HG03469 (cell line): ENCODE measurements at regions not wholly inside any gene's neighbourhood (a gene's known extent, or its start where the extent isn't known, plus 50 kb on each side); places are given as distances from the start of the nearest gene placed in this dataset.
"Not testable (repeated sequence)": the region's sequence is repeated elsewhere in the genome, so short reads cannot be mapped to it uniquely, and the experiment has no call there.

Experiments
- ATAC-seq: cut with Tn5 transposase; IDR thresholded peaks from one replicate; pipeline ENCODE4 v1.9.1; 2021; ENCODE audit warnings: mild to moderate bottlenecking, moderate library complexity, moderate number of reproducible peaks; ENCODE audit not compliant: unreplicated experiment

- ATAC-seq: no peak
Measured at GRCh38 chr18:45339810-45340550, 275.3 kb upstream of the SLC14A2 start.

DNA sequence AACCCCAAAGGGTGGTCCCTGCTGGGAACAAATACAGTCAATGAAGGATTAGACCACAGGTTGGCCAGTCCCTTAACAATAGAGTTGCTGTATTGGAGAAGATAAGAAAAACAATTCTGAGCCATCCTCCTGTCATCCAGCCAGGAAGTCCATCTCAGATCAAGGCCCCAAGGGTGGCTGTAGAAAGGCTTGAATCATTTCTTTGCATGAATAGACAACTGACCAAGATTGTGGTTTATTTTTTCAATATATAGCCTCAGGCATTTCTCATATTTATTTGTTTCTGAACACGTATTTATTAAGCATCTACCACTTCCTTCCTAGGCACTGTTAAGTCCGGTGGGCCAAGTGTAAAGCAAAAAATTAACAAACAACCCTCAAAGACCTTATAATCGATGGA, 274.4 kb upstream of the SLC14A2 start:
- no peak for ATAC-seq

DNA sequence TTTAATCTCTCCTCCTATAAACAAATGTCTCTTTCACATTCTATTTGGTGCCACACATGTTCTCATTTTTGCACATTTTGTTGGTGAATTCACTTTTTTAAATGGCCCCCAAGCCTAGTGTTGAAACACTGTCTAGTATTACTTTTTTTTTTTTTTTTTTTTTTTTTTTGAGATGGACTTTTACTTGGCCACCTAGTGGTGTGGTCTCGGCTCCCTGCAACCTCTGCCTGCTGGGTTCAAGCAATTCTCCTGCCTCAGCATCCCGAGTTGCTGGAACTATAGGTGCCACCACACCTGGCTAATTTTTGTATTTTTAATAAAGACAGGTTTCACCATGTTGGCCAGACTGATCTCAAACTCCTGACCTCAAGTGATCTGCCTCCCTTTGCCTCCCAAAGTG, 273.8 kb upstream of the SLC14A2 start:
- ATAC-seq: no peak

DNA sequence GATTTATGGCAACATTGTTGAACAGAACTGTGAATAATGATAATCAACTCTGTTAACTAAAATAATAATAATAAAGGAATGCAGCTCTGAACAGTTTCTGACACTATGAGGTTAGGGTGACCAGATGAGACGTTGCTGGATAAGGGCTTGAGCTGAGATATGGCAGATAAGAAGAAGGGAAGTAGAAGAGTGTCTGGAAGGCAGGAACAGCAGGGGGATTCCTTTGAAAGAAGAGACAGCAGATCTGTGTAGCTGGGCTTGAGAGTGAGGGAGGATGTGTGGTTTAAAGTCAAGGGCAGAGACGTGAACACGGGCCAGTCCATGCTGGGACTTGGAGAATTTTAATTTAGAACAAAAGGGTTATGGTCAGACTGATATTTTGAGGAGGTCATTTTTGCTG, 273.1 kb upstream of the SLC14A2 start:
- no peak for ATAC-seq

GRCh38 chr18:45342653-45343052, 272.6 kb upstream of the SLC14A2 start:
- ATAC-seq: no peak

DNA sequence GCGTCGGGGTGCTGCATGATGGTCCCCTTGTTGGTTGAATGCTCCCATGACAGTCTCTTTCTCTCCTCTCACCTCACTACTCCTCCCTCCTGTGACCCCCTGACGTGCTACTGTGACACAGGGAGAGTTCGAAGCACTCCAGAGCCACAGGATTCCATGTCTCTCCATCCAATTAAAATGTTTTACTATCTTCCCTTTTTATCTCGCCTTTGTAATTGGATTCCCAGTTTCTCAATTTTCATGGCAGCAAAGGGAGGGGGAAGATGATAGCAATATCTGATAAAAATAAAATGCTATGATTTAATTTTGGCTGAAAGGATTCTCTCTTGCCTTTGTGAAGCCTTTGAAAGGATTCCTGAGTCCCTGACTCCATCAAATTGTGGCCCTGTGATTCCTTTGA, 271.9 kb upstream of the SLC14A2 start:
- no peak for ATAC-seq

GRCh38 chr18:45344680-45345079, 270.6 kb upstream of the SLC14A2 start:
- ATAC-seq: not testable (repeated sequence)

DNA sequence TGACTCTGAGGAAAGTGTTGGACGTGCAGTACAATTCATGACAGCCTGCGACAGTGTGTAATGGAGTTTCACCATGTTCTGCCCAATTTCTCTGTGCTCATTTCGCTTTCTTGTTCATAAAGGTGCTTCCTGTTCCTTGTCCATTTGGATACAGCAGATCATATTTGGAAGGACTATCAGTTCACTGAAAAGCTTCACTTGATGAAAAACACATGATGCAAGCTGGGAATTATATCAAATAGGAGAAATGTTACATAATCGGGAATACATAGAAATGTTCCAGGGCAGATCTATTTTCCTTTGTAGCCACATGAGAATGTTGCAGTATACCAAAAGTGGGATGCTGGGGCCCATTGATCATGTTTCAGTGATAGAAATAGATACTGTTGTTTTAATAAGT, 266.3 kb upstream of the SLC14A2 start:
- ATAC-seq: no peak

DNA sequence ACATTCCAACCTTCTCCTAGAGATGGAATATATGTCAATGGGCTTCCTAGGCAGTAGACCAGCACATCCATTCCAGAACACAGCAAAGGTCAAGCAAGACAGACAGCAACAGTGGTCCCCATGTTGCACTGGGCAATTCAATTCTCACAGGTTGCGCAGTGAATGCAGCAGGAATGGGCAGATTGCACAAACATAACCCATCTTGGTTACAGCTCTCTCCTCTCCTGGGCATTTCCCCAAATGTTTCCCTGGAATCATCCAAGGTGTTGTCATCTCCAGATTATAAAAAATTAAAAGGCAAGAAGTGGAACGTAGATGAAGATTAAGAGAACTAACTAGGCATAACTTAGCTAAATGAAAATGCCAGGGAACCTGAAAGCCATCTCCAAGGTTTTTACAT, 265.8 kb upstream of the SLC14A2 start:
- no peak for ATAC-seq

DNA sequence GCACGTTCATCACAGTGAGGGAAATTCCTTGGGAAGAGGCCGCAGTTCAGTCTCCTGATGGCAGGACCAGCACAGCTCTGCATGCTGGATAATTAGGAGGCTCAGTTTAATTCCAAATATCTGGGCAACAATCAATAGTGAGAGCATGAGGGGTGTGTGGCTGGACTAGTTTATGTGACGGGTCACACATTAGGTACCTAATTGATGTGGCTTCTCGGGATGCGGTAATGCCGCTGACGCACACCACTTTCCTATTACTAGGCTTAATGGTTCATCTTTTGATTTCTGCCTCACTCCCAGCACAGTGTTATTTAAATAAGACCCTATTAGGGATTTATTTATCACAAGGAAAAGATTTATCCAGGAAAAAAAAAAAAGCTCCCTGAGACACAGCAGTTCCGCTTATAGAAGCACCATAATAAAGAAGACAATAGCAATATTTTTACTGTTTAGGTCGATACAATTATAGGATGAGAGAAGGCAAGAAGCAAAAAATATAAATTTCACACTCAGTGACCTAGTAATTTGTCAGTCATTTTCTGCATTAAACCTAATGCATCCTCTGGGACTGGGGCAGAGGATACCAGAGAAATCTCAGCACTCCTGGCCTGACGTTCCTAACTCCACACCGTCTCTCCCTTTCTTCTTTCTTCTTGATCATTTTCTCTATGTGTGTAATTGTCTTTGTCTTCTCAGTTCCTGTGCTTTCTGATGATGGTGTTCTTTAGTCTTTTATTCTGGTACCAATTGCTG, 264.7 kb upstream of the SLC14A2 start:
- no peak for ATAC-seq

DNA sequence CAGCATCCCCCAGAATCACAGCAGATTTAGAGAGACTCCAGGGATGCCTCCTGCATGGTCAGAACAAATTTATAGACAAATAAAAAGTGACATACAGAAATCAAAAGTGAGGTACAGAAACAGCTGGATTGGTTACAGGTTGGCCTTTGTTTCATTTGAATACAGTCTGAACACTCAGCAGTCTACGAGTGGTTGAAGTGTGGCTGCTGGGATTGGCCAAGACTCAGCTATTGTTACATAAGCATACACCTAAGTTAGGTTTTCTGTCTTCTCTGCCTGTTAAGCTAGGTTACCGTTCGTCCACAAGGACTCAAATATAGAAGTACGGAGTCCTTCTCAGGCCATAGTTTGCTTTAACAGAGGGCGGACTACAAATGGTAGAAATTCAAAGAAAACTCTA, 262.4 kb upstream of the SLC14A2 start:
- ATAC-seq: no peak

DNA sequence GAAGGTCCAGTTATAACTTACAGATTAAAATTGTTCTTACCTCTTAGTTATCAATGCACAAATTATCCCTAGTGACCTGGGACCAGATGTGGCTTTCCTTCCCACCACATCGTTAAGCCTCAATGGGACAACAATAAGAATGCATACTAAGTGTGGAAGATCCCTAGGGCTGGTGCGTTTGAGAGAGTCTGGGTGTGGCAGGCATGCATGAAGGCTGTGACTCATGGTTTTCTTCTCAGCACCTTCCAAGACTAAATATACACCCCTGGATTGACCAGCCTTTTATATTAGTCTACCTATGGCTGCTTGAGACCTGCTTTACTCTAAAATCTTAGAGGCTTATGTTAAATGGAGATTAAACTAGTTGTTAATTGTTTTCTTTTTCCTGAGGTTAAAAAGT, 261.7 kb upstream of the SLC14A2 start:
- ATAC-seq: no peak

DNA sequence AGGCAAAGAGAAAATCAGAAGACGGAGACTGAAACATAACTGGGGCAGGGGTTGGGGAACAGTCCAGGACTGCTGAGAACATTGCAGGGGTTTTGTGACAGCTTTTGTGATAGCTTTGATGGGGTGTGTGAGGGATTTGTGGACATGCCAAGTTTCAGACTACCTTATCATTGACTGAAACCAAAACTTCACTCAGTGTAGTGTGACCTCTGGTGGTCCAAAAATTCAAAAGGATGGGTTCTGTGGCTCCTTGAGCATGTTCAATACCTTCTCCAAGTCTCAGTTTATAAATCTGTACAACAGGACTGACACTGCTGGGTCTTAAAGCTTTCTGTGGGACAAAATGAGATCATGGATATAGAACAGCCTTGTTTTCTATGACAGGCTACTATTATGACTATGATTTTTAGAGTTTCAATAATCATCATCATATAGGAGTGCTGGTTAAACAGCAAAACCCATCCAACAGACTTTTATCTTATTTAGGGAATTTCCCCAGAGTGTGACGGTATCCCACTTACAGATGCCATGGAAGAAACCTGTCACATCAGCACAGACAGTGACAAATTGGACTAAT, 259.2 kb upstream of the SLC14A2 start:
- ATAC-seq: no peak

DNA sequence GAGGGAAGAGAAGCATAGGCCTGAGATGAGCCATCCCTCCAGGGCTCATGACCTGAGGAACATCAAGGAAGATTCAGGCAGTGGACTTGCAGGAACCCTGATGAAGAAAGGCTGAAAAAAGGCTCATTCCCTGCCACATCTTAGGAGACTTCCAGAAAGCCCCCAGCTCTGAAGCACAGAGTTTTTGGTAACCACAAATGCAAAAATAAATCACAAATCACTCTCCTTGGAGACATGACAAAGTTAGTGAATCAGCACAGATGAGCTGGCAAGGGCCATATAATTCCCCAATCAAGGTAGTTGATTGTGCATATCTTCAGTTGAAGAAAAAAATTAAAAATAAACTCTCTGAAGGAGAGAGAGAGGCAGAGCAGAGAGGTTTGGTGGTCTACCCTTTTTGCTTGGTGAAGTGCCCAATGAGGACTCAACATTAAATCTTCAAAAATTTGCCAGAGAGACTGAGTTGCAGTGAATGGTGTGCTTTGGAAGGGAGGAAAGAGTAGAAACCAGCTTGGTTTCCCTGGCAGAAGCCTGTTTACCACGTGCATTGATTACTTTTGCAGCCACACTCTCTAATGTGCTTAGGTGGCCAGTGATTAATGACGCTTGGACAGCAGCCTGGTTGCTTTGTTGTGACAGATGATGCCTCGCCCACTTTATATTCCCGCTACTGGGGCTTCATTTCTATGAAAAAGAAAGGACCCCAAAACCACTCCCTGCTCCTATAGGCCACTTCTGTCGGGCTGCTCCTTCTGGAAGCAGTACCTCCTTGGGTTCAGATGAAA, 257.4 kb upstream of the SLC14A2 start:
- no peak for ATAC-seq

DNA sequence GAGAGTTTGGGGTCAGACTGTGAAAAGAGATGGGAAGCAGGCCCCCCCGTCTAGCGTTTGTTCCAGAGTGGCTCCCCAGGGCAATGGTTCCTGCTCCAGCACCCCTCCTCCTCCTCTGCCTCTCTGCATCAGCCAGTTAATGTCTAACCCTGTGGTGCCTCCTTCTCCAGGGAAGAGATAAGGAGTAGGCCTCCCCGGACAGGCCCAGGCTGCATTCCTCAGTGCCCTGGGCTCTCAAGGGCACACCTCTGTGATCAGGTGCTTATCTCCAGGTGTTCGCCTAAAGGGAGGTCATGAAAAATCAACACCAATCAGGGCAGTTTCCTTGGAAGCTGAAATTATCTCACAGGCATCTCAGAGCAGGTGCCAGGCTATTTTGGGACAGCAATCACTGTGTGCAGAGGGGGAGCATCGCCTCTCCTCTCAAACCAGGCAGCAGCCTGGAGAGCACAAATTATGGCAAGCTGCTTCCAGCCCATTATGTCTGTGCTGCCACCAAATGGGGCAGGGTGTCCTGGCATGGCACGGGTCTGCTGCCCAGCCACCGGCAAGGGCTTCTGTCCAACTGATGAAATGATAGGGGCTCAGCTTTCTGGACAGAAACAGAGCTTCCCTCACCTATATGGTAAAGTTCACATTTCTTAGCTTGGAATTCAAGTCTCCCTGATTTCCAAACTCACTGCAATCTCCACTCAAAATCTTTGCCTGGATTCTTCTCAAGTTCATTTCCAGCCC, 255.8 kb upstream of the SLC14A2 start:
- no peak for ATAC-seq

DNA sequence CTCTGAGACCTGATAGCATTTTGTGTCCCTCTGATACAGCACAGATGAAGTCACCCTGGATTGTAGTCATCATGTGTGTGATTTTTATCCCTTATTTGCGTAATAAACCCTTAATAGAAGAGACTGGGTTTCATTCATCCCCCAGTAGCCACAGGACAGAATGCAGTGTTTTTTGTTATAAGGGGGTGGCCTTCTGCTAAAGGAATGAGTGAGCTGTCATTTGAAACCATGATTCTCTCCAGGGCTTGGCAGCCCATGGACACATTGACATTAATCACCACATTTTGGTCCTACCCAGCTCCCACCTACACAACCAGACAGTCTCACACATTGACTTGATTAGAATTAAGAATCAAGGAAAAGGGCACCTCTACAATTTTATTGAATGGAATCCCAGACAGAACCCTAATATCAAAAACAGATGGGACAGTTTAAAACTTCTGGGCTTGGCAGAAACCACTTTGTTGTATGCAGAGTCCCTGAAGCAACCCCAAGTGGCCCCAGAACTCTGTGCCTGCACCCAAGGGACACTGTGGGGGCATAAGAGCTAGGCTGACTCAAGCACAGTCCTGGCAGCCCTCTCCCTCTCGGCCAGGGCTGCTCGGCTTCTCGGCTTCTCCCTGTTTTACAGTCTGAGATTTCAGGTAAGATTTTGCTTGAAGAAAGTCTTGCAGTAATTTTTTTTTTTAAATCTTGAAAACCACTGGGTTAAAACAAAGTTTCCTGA, 254.0 kb upstream of the SLC14A2 start:
- no peak for ATAC-seq

DNA sequence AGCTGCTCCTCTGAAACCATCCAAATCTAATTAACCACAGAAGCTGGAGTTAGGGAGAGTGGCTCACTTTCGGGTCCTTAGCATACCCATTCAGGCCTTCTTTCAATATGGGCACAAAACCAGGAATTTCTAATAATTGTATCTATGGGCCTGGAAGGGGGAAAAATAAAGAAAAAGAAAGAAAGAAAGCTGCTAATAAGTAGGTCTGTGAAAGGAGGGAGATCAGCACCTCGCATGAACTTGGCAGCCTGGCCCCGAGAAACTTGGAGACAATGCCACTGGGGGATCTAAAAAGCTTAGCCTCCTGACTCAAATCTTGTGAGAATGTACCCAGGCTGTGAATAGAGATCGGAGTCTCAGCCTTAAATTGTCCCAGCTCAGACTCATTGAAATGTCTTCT, 252.1 kb upstream of the SLC14A2 start:
- ATAC-seq: no peak

DNA sequence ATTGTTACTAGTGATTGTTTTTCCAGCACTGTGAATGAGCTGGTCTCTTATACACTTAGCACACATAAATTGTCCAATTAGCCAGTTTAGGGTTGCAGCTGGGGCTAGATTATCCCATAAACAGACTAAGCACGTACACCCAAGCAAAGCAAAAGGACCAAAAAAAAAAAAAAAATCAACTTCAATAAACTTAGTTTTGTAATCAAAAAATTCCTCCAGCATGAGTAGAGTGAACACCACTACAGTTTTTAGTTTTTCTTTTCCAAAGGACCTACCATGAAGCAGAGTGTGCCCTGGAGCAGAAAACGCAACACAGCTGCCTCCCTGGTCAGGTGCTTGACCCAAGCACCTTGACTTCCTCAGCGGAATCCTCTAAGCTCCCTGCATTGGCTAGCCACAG, 249.4 kb upstream of the SLC14A2 start:
- no peak for ATAC-seq

- no peak for ATAC-seq
Measured at GRCh38 chr18:45370255-45371010, 244.8 kb upstream of the SLC14A2 start.
